ENCODE measurements at regions not wholly inside any gene's neighbourhood (a gene's known extent, or its start where the extent isn't known, plus 50 kb on each side); places are given as distances from the start of the nearest gene placed in this dataset.
A peak's percentile ranks its signal among the peaks of the same experiment; 100 is the strongest.

DNA sequence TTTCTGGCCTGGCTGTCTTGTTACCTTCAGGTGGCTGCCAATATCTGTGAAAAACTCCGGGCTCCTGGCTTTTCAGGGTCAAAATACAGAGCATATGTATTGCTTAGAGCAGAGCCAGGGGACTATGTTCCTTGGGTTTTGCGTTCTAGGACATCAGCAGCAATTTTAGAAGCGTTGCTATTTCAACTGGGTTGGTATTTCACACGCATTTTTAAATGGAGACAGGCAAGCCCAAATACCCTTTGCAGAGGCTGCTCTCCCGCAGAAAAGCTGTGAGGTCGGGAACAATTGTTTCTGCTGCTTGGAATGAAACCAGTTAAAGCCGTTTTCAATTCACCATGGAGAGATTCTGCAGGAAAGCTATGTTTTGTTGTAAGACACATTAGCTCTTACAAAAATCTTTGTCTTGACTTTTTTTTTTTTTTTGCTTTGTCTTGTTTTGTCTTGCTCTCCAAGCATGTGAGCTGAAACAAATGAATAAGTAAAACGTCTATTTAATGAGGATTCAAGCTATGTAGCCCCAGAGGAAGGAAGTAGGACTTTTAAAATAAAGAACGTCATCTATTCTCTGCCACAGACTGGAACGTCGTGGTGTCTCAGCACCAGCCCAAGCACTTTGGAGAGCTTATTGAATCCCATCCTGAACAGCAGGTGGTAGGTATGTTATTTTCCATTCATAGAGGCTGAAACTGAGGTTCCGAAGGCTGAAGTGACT is 181.0 kb upstream of the TBX3 start:
- TF ChIP-seq JUND (IDR thresholded peaks at IDR 0.05; ENCODE audit: low read depth), result no peak
- in situ Hi-C loops (cut with HindIII; ENCODE audit: low pct_unique_long_range_greater_than_20kb, low sequenced_read_pairs), result no loop called here
- DNase-seq (ENCODE audit: low read depth in 1 of 2, low spot score in 1 of 2), result no peak

DNA sequence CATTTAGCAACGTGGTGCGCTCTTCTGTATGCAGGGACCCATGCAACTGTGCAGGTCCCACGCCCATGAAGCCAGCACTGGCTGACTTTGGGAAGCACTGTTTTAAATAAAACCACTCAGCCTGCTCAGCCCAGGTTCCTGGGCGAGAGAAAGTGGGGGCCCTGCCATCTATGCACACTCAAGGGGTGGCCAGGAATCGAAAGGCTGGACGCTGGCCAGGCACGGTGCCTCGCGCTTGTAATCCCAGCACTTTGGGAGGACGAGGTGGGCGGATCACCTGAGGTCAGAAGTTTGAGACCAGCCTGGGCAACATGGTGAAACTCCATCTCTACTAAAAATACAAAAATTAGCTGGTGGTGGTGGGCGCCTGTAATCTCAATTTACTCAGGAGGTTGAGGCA is 179.9 kb upstream of the TBX3 start:
- TF ChIP-seq JUND (IDR thresholded peaks at IDR 0.05; ENCODE audit: low read depth), result no peak
- in situ Hi-C loops (cut with HindIII; ENCODE audit: low pct_unique_long_range_greater_than_20kb, low sequenced_read_pairs), result no loop called here
- no peak for DNase-seq (ENCODE audit: low read depth in 1 of 2, low spot score in 1 of 2)

DNA sequence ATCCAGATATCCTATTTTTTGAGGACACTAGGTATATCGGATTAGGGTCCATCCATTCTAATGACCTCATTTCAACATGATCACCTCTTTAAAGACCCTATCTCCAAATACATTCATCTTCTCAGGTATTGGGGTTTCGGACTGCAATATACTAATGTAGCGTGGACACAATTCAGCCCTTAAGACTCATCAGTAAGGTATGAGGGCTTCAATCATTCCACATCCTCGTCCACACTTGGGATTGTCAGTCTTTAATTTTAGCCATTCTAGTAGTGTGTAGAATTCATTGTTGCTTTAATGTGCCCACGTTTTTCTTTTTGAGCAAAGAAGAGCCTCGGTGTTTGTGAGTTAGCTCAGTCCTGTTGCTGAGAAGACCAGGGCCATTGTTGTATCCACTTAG is 177.0 kb upstream of the TBX3 start:
- no peak for DNase-seq (ENCODE audit: low read depth in 1 of 2, low spot score in 1 of 2)
- in situ Hi-C loops (cut with HindIII; ENCODE audit: low pct_unique_long_range_greater_than_20kb, low sequenced_read_pairs), result no loop called here
- no peak for TF ChIP-seq JUND (IDR thresholded peaks at IDR 0.05; ENCODE audit: low read depth)

DNA sequence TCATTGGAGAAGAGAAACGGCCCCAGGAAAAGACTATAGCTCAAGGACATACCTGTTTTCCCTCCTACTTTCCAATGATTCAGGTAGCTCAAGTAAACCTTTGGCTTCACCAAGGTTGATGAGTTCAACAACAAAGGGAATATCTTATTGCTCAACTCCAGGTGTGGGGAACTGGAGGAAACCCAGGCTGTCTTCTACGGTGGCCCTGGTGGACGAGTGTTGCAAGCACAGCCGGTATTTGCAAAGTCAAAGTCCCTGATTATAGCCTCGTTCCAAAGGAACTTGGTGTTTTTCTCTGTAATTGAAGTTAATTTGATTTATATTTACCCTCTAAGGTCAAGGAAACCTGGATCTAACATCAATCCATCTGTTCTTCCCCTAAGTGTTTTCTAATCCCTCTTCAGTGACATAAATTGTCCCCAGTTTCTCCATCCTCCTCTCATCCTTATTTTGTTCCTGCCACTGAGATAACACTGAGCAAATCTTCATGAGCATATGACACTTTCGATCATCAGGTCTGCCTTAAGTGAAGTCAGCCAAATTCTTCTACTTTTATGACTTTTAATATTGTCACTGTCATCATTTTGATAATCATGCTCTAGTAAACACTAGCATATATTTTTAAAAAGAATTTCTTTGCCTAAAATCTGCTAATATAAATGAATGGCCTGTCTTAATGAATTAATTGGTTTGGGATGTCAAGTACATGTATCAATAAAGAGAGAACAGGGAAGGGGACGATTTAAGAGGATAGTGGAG is 174.6 kb upstream of the TBX3 start:
- in situ Hi-C loops (cut with HindIII; ENCODE audit: low pct_unique_long_range_greater_than_20kb, low sequenced_read_pairs), result no loop called here
- DNase-seq (ENCODE audit: low read depth in 1 of 2, low spot score in 1 of 2), result peak in 1 of 2 experiments; percentile 27
- no peak for TF ChIP-seq JUND (IDR thresholded peaks at IDR 0.05; ENCODE audit: low read depth)

DNA sequence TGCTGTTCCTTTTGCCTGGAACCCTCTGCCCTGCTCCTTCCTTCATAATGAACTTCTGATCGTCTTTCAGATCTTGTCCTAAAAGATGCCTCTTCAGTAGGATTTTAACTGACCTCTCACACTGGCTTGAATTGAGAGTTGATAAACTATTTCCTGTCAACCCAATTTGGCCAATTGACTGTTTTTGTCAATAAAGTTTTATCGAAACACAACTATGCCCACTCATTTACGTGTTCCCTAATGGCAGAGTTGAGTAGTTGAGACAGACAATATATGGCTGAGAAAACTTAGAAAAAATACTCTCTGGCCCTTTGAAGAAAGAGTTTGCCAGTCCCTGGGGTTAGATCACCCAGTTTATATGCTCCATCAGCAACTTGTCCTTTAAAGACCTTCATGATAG is 171.7 kb upstream of the TBX3 start:
- TF ChIP-seq JUND (IDR thresholded peaks at IDR 0.05; ENCODE audit: low read depth), result no peak
- DNase-seq (ENCODE audit: low read depth in 1 of 2, low spot score in 1 of 2), result no peak
- in situ Hi-C loops (cut with HindIII; ENCODE audit: low pct_unique_long_range_greater_than_20kb, low sequenced_read_pairs), result no loop called here

DNA sequence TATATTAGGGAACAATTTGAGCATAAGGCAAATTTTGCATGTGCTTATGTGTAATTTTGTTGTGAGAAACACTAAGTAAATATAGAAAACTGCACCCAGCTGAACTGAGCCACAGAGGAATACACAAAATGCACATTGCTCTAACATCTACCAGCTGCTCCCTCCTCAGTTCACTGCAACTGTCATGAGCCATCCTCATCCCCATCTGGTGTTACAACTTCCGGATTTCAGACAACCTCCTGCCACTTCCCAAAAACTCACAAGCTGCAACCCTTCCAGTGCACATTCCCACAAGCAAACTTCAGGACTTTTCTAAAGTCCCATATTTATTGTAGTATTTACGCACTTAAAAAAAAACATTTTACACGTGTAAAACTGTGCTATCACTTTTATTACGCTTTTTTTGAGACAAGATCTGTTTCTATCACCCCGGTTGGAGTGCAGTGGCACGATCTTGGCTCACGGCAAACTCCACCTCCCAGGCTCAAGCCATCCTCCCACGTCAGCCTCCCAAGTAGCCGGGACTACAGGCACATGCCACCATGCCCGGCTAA is 169.1 kb upstream of the TBX3 start:
- no peak for TF ChIP-seq JUND (IDR thresholded peaks at IDR 0.05; ENCODE audit: low read depth)
- DNase-seq (ENCODE audit: low read depth in 1 of 2, low spot score in 1 of 2), result no peak
- in situ Hi-C loops (cut with HindIII; ENCODE audit: low pct_unique_long_range_greater_than_20kb, low sequenced_read_pairs), result no loop called here

DNA sequence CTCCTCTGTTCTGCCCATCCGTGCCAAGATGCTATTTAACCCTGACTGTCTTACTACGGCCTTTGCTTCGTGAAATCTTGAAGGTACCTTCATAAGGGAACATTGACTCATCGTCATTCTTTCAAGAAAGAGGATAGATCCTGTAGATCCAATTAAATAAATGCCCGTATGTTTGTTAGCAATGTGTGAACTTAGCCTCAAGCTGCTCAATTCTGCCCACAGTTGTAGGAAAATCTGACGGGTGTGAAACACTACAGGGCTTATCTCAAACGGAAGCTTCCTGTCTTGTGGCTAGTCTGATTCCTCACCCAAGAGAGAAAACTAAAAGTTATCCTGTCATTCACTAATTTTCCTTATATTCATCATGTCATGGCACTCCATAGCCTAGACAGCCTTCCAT is 168.0 kb upstream of the TBX3 start:
- no peak for TF ChIP-seq JUND (IDR thresholded peaks at IDR 0.05; ENCODE audit: low read depth)
- in situ Hi-C loops (cut with HindIII; ENCODE audit: low pct_unique_long_range_greater_than_20kb, low sequenced_read_pairs), result no loop called here
- DNase-seq (ENCODE audit: low read depth in 1 of 2, low spot score in 1 of 2), result no peak

DNA sequence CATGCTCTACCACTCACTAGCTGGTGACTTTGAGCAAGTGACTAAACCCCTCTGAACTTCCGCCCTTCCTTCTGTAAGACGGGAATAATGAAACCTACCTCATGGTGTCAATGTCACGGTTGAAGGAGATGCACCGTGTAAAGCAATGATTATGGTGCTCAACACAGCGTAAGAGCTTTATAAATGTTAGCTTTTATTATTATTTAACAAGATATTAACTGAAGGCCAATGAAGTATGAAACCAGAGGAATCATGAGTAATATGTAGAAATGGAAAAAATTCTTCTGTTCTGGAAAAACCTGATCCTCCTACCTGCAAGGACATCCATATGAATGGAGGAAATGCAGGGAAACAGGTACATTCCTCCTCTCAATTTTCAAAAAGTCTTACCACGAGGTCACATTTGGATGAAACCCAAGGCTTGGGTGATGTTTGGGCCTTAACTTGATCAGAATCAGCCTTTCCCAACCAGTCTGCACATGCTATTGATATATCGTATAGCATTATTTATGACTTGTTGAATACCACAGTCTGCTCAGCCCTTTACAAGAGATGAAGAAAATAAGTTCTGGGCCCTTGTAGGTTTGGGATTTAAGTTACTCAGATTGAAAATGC is 166.8 kb upstream of the TBX3 start:
- no peak for TF ChIP-seq JUND (IDR thresholded peaks at IDR 0.05; ENCODE audit: low read depth)
- in situ Hi-C loops (cut with HindIII; ENCODE audit: low pct_unique_long_range_greater_than_20kb, low sequenced_read_pairs), result no loop called here
- DNase-seq (ENCODE audit: low read depth in 1 of 2, low spot score in 1 of 2), result no peak

DNA sequence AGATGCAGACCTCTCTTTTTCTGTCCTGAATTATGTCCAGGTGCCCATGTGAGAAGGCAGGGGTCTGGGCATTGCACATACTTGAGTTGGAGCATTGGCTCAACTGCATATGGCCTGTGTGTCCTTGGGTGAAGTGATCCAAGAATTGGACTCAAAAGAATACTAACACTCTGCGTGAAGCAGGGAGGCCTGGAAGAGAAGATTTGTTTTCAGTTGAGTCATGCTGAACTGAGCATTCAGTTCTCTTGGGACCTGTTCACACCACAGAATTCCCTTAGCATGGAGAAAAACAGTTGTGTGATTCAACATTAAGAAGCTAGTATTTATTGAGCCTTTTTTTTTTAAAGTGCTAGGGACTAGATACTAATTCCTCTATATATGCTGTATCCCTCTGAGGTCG is 164.7 kb upstream of the TBX3 start:
- DNase-seq (ENCODE audit: low read depth in 1 of 2, low spot score in 1 of 2), result no peak
- in situ Hi-C loops (cut with HindIII; ENCODE audit: low pct_unique_long_range_greater_than_20kb, low sequenced_read_pairs), result no loop called here
- TF ChIP-seq JUND (IDR thresholded peaks at IDR 0.05; ENCODE audit: low read depth), result no peak

DNA sequence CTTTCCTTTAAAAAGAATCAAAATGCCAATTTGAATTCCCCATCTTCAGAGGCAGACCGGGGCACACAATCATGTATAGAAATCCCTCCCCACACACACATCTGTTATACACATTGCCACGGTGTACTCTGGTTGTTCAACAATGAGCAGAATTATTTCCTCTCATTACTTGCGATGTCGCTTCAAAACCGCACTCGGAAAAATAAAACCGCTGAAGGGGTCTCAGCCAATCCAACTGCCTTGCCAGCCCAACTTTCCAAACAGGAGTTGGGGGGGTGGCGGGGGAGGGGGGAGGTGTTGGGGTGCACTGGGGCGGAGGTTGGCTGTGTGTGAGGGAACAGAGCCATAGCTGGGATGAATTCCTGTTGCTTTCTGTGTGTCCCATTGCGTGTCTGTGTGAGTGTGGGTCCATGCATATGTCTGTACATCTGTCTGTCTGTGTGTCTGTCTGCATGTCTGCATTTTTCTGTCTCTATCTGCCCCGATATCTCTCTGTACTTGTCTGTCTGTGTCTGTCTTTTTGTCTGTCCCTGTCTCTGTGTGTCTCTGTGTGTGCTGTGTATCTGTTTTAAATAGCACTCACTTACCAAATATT is 163.6 kb upstream of the TBX3 start:
- no peak for DNase-seq (ENCODE audit: low read depth in 1 of 2, low spot score in 1 of 2)
- in situ Hi-C loops (cut with HindIII; ENCODE audit: low pct_unique_long_range_greater_than_20kb, low sequenced_read_pairs), result no loop called here
- TF ChIP-seq JUND (IDR thresholded peaks at IDR 0.05; ENCODE audit: low read depth), result no peak

DNA sequence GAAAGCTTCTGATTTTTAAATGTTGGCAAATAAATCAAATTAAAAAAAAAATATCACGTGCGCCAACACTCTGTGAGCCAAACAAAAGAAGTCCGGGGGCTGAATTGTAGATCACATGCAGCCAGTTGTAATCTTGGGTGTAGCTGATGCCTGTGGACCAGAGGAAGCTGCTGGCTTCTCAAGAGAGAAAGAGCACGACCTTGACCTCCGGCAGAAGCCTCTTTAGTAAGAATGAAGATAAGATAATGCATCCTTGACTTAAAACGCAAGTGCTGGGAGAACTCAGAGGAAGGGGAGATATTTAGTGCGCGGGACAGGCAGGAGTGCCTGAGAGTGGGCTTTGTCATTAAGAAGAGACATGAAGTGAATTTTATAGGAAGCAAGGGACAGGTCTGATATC is 162.8 kb upstream of the TBX3 start:
- TF ChIP-seq JUND (IDR thresholded peaks at IDR 0.05; ENCODE audit: low read depth), result no peak
- in situ Hi-C loops (cut with HindIII; ENCODE audit: low pct_unique_long_range_greater_than_20kb, low sequenced_read_pairs), result no loop called here
- DNase-seq (ENCODE audit: low read depth in 1 of 2, low spot score in 1 of 2), result no peak

DNA sequence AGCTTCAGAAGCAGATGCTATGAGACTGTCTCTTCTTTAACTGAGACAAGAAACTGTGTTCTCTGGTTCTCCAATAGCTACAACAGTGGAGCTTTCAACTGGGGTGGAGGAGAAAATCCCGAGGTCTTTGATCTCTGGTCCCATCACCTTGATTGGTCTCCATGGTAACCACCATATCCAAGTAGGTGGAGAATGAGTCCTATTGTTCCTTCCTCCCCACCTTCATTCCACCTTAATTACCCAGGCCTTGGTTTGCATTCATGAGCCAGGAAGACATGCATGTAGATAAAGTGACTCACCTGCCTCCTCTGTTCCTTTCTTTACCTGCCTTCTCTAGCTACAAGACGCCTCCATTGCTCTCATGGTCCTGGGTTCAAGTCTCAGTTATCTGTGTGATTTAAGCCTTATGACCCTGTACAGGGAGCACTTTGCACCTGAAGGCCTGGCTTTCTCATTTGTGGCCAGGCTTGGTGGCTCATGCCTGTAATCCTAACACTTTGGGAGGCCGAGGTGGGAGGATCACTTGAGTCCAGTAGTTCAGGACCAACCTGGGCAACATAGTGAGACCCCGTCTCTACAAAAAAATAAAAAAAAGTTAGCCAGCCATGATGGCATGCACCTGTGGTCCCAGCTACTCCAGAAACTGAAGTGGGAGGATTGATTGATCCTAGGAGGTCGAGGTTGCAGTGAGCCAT is 157.7 kb upstream of the TBX3 start:
- DNase-seq (ENCODE audit: low read depth in 1 of 2, low spot score in 1 of 2), result no peak
- TF ChIP-seq JUND (IDR thresholded peaks at IDR 0.05; ENCODE audit: low read depth), result no peak
- in situ Hi-C loops (cut with HindIII; ENCODE audit: low pct_unique_long_range_greater_than_20kb, low sequenced_read_pairs), result no loop called here
